UCSD-AML1 (cell line): ENCODE measurements at regions not wholly inside any gene's neighbourhood (a gene's known extent, or its start where the extent isn't known, plus 50 kb on each side); places are given as distances from the start of the nearest gene placed in this dataset.

ENCODE experiments used
- DNase-seq: peaks from one replicate; lab custom pipeline; 2025; ENCODE audit not compliant: unreplicated experiment; lab: John Stamatoyannopoulos, UW

- no peak for DNase-seq
Observed at GRCh38 chr6:147755999-147756398, 247.5 kb downstream of the SAMD5 start.

GRCh38 chr6:147756891-147757290 lies 248.4 kb downstream of the SAMD5 start:
- DNase-seq = no peak

GRCh38 chr6:147757291-147757690 lies 248.8 kb downstream of the SAMD5 start:
- DNase-seq = no peak

- no peak for DNase-seq
Observed at GRCh38 chr6:147758303-147758702, 249.8 kb downstream of the SAMD5 start.

- DNase-seq = no peak
Observed at GRCh38 chr6:147759093-147759492, 250.6 kb downstream of the SAMD5 start.

- no peak for DNase-seq
Observed at GRCh38 chr6:147759536-147759935, 251.0 kb downstream of the SAMD5 start.

- no peak for DNase-seq
Observed at GRCh38 chr6:147765541-147765940, 257.1 kb downstream of the SAMD5 start.

GRCh38 chr6:147768969-147769368 lies 260.5 kb downstream of the SAMD5 start:
- DNase-seq = no peak

- DNase-seq = no peak
Observed at GRCh38 chr6:147769496-147770087, 261.1 kb downstream of the SAMD5 start.

- DNase-seq = no peak
Observed at GRCh38 chr6:147770221-147770620, 261.7 kb downstream of the SAMD5 start.

- DNase-seq = no peak
Observed at GRCh38 chr6:147772724-147773123, 264.2 kb downstream of the SAMD5 start.

- no peak for DNase-seq
Observed at GRCh38 chr6:147774856-147775255, 266.4 kb downstream of the SAMD5 start.

- DNase-seq = no peak
Observed at GRCh38 chr6:147776631-147777213, 268.2 kb downstream of the SAMD5 start.

- no peak for DNase-seq
Observed at GRCh38 chr6:147779624-147780023, 271.1 kb downstream of the SAMD5 start.

- DNase-seq = no peak
Observed at GRCh38 chr6:147782302-147782701, 273.8 kb downstream of the SAMD5 start.

- no peak for DNase-seq
Observed at GRCh38 chr6:147784371-147784770, 275.9 kb downstream of the SAMD5 start.

GRCh38 chr6:147787417-147787816 lies 278.9 kb downstream of the SAMD5 start:
- DNase-seq = no peak

GRCh38 chr6:147789430-147789947 lies 281.0 kb downstream of the SAMD5 start:
- DNase-seq = no peak

GRCh38 chr6:147793871-147794643 lies 285.6 kb downstream of the SAMD5 start:
- no peak for DNase-seq

- DNase-seq = no peak
Observed at GRCh38 chr6:147802459-147802858, 294.0 kb downstream of the SAMD5 start.

- no peak for DNase-seq
Observed at GRCh38 chr6:147805155-147805554, 296.7 kb downstream of the SAMD5 start.

GRCh38 chr6:147806697-147807096 lies 298.2 kb downstream of the SAMD5 start:
- DNase-seq = no peak
